AG04450 (cell line): ENCODE measurements at regions not wholly inside any gene's neighbourhood (a gene's known extent, or its start where the extent isn't known, plus 50 kb on each side); places are given as distances from the start of the nearest gene placed in this dataset.

ENCODE experiments used
- CTCF ChIA-PET: fragments of 300-600, 350-600 bp; formaldehyde crosslinking; extraction: SDS; loops from one replicate; lab custom pipeline; 2022; ENCODE audit warnings: antibody characterized with exemption, inconsistent platforms; lab: Charles Lee
- POLR2A ChIA-PET: fragments of 350-600 bp; formaldehyde crosslinking; extraction: SDS; loops from one replicate; lab custom pipeline; 2021; ENCODE audit warnings: antibody characterized with exemption, inconsistent platforms; lab: Yijun Ruan, JAX
- DNase-seq: peaks from one replicate; pipeline ENCODE4 v3.0.0-alpha.2; 2011; ENCODE audit warnings: low read depth, low spot score
- H3K27ac ChIP-seq: one replicate; pipeline ENCODE4 v1.5.1; 2012; ENCODE audit warnings: low read depth, low read length, control low read depth
- H3K27me3 ChIP-seq: one replicate; pipeline ENCODE4 v1.6.0; 2012; ENCODE audit warnings: low read length; ENCODE audit not compliant: control insufficient read depth, insufficient read depth
- H3K4me3 ChIP-seq: 2 replicates; pipeline ENCODE4 v1.5.1; 2011; ENCODE audit warnings: mild to moderate bottlenecking, low read depth, low read length, control low read depth
- H3K9me3 ChIP-seq: 2 replicates; pipeline ENCODE4 v1.5.1; 2012; ENCODE audit warnings: low read length; ENCODE audit not compliant: control insufficient read depth, insufficient read depth
- CTCF ChIP-seq: IDR thresholded peaks from 2 replicates; pipeline ENCODE4 v1.5.1; 2011; ENCODE audit warnings: low read depth, low read length, control low read depth, inconsistent platforms

GRCh38 chr10:20417791-20418190 is 479.3 kb downstream of the NEBL start:
- TF ChIP-seq CTCF, result no peak
- Histone ChIP-seq H3K4me3 (no peak overlapping the region), H3K27me3 (no peaks in the 10 kb centered on the region), H3K9me3 (peaks cover 6% of the 10 kb centered on the region; the same call in 1 of the 2 replicates), H3K27ac (no peak overlapping the region)
- no peak for DNase-seq
- ChIA-PET CTCF (no interaction called here), POLR2A (no interaction called here)

- peaks cover 6% of the 10 kb centered on the region; the same call in 1 of the 2 replicates for H3K9me3 ChIP-seq
- no peak overlapping the region for H3K27ac ChIP-seq
- POLR2A ChIA-PET, result no interaction called here
- H3K4me3 ChIP-seq, result no peak overlapping the region
- no peak for DNase-seq
- no peak for TF ChIP-seq CTCF
- CTCF ChIA-PET, result interaction anchor here (0.7 kb wide), 1 partner anchor 218 kb away, joined by 5 read pairs; no protein-coding TSS in a partner anchor
- H3K27me3 ChIP-seq, result no peaks in the 10 kb centered on the region
Measured at GRCh38 chr10:20415684-20416083, 481.4 kb downstream of the NEBL start.

GRCh38 chr10:20407357-20407756 is 489.8 kb downstream of the NEBL start:
- no peak overlapping the region for H3K4me3 ChIP-seq
- no peak for DNase-seq
- POLR2A ChIA-PET, result no interaction called here
- no peak overlapping the region for H3K27ac ChIP-seq
- 0 out of 2 replicates have a peak, but pooled peaks cover 4% of the 10 kb centered on the region for H3K9me3 ChIP-seq
- CTCF ChIA-PET, result no interaction called here
- no peaks in the 10 kb centered on the region for H3K27me3 ChIP-seq
- TF ChIP-seq CTCF, result no peak

- POLR2A ChIA-PET, result no interaction called here
- CTCF ChIA-PET, result no interaction called here
- Histone ChIP-seq H3K27ac (no peak overlapping the region), H3K4me3 (no peak overlapping the region), H3K9me3 (0 out of 2 replicates have a peak, but pooled peaks cover 5% of the 10 kb centered on the region), H3K27me3 (no peaks in the 10 kb centered on the region)
- no peak for TF ChIP-seq CTCF
- no peak for DNase-seq
Measured at GRCh38 chr10:20406281-20407104, 490.6 kb downstream of the NEBL start.

- Histone ChIP-seq H3K4me3 (no peak overlapping the region), H3K27me3 (no peaks in the 10 kb centered on the region), H3K27ac (no peak overlapping the region), H3K9me3 (peaks cover 5% of the 10 kb centered on the region; the same call in 1 of the 2 replicates)
- no peak for TF ChIP-seq CTCF
- CTCF ChIA-PET, result no interaction called here
- no peak for DNase-seq
- POLR2A ChIA-PET, result no interaction called here
Measured at GRCh38 chr10:20405761-20406160, 491.4 kb downstream of the NEBL start.
